ENCODE measurements at regions not wholly inside any gene's neighbourhood (a gene's known extent, or its start where the extent isn't known, plus 50 kb on each side); places are given as distances from the start of the nearest gene placed in this dataset.

GRCh38 chr2:22626621-22627020, 758.4 kb upstream of the KLHL29 start:
- H3K27me3 ChIP-seq (ENCODE audit: control insufficient read depth, insufficient read depth, low read length): no peaks in the 10 kb centered on the region
- peaks cover 8% of the 10 kb centered on the region for H3K4me1 ChIP-seq (ENCODE audit: control insufficient read depth, insufficient read depth, low read length)
- no peak overlapping the region for H3K27ac ChIP-seq (ENCODE audit: low read depth, low read length)
- no peak overlapping the region for H3K4me3 ChIP-seq (ENCODE audit: low read length)
- no peak overlapping the region for H3K9ac ChIP-seq (ENCODE audit: low read length)
- no peaks in the 10 kb centered on the region for H3K36me3 ChIP-seq (ENCODE audit: control insufficient read depth, insufficient read depth, low read length)

- Histone ChIP-seq H3K9ac (ENCODE audit: low read length) (no peak overlapping the region), H3K27me3 (ENCODE audit: control insufficient read depth, insufficient read depth, low read length) (no peaks in the 10 kb centered on the region)
These were observed 756.8 kb upstream of the KLHL29 start for GRCh38 chr2:22628221-22628620.

GRCh38 chr2:22628906-22629305, 756.1 kb upstream of the KLHL29 start:
- no peak overlapping the region for H3K27ac ChIP-seq (ENCODE audit: low read depth, low read length)
- no peak overlapping the region for H3K9ac ChIP-seq (ENCODE audit: low read length)
- peaks cover 8% of the 10 kb centered on the region for H3K4me1 ChIP-seq (ENCODE audit: control insufficient read depth, insufficient read depth, low read length)
- H3K4me3 ChIP-seq (ENCODE audit: low read length): no peak overlapping the region
- H3K27me3 ChIP-seq (ENCODE audit: control insufficient read depth, insufficient read depth, low read length): no peaks in the 10 kb centered on the region
- H3K36me3 ChIP-seq (ENCODE audit: control insufficient read depth, insufficient read depth, low read length): no peaks in the 10 kb centered on the region

More at GRCh38 chr2:22628221-22628620, 756.8 kb upstream of the KLHL29 start:
- Histone ChIP-seq H3K36me3 (ENCODE audit: control insufficient read depth, insufficient read depth, low read length) (no peaks in the 10 kb centered on the region), H3K4me1 (ENCODE audit: control insufficient read depth, insufficient read depth, low read length) (peaks cover 8% of the 10 kb centered on the region), H3K27ac (ENCODE audit: low read depth, low read length) (no peak overlapping the region), H3K4me3 (ENCODE audit: low read length) (no peak overlapping the region)

- no peak overlapping the region for H3K4me3 ChIP-seq (ENCODE audit: low read length)
- H3K9ac ChIP-seq (ENCODE audit: low read length): no peak overlapping the region
- no peak overlapping the region for H3K27ac ChIP-seq (ENCODE audit: low read depth, low read length)
- no peaks in the 10 kb centered on the region for H3K4me1 ChIP-seq (ENCODE audit: control insufficient read depth, insufficient read depth, low read length)
- no peaks in the 10 kb centered on the region for H3K27me3 ChIP-seq (ENCODE audit: control insufficient read depth, insufficient read depth, low read length)
- no peaks in the 10 kb centered on the region for H3K36me3 ChIP-seq (ENCODE audit: control insufficient read depth, insufficient read depth, low read length)
These were observed 750.8 kb upstream of the KLHL29 start for GRCh38 chr2:22634167-22634566.

GRCh38 chr2:22656426-22656825, 728.6 kb upstream of the KLHL29 start:
- Histone ChIP-seq H3K4me1 (ENCODE audit: control insufficient read depth, insufficient read depth, low read length) (no peaks in the 10 kb centered on the region), H3K36me3 (ENCODE audit: control insufficient read depth, insufficient read depth, low read length) (no peaks in the 10 kb centered on the region), H3K27ac (ENCODE audit: low read depth, low read length) (no peak overlapping the region)

GRCh38 chr2:22673529-22673928, 711.5 kb upstream of the KLHL29 start:
- H3K27ac ChIP-seq (ENCODE audit: low read depth, low read length): no peak overlapping the region
- H3K4me3 ChIP-seq (ENCODE audit: low read length): no peak overlapping the region
- no peaks in the 10 kb centered on the region for H3K36me3 ChIP-seq (ENCODE audit: control insufficient read depth, insufficient read depth, low read length)

More at GRCh38 chr2:22656426-22656825, 728.6 kb upstream of the KLHL29 start:
- Histone ChIP-seq H3K9ac (ENCODE audit: low read length) (no peak overlapping the region), H3K27me3 (ENCODE audit: control insufficient read depth, insufficient read depth, low read length) (no peaks in the 10 kb centered on the region), H3K4me3 (ENCODE audit: low read length) (no peak overlapping the region)

GRCh38 chr2:22683914-22684313, 701.1 kb upstream of the KLHL29 start:
- H3K9ac ChIP-seq (ENCODE audit: low read length): no peak overlapping the region
- H3K27me3 ChIP-seq (ENCODE audit: control insufficient read depth, insufficient read depth, low read length): no peaks in the 10 kb centered on the region
- H3K36me3 ChIP-seq (ENCODE audit: control insufficient read depth, insufficient read depth, low read length): no peaks in the 10 kb centered on the region
- no peak overlapping the region for H3K27ac ChIP-seq (ENCODE audit: low read depth, low read length)
- no peaks in the 10 kb centered on the region for H3K4me1 ChIP-seq (ENCODE audit: control insufficient read depth, insufficient read depth, low read length)
- no peak overlapping the region for H3K4me3 ChIP-seq (ENCODE audit: low read length)

More at GRCh38 chr2:22673529-22673928, 711.5 kb upstream of the KLHL29 start:
- Histone ChIP-seq H3K9ac (ENCODE audit: low read length) (no peak overlapping the region), H3K27me3 (ENCODE audit: control insufficient read depth, insufficient read depth, low read length) (no peaks in the 10 kb centered on the region), H3K4me1 (ENCODE audit: control insufficient read depth, insufficient read depth, low read length) (no peaks in the 10 kb centered on the region)

GRCh38 chr2:22690096-22690495, 694.9 kb upstream of the KLHL29 start:
- Histone ChIP-seq H3K27me3 (ENCODE audit: control insufficient read depth, insufficient read depth, low read length) (no peaks in the 10 kb centered on the region), H3K4me1 (ENCODE audit: control insufficient read depth, insufficient read depth, low read length) (no peaks in the 10 kb centered on the region), H3K4me3 (ENCODE audit: low read length) (no peak overlapping the region), H3K9ac (ENCODE audit: low read length) (no peak overlapping the region), H3K36me3 (ENCODE audit: control insufficient read depth, insufficient read depth, low read length) (no peaks in the 10 kb centered on the region), H3K27ac (ENCODE audit: low read depth, low read length) (no peak overlapping the region)

GRCh38 chr2:22691666-22692065, 693.3 kb upstream of the KLHL29 start:
- H3K4me3 ChIP-seq (ENCODE audit: low read length): no peak overlapping the region
- no peak overlapping the region for H3K27ac ChIP-seq (ENCODE audit: low read depth, low read length)
- H3K36me3 ChIP-seq (ENCODE audit: control insufficient read depth, insufficient read depth, low read length): no peaks in the 10 kb centered on the region
- no peak overlapping the region for H3K9ac ChIP-seq (ENCODE audit: low read length)
- no peaks in the 10 kb centered on the region for H3K27me3 ChIP-seq (ENCODE audit: control insufficient read depth, insufficient read depth, low read length)
- no peaks in the 10 kb centered on the region for H3K4me1 ChIP-seq (ENCODE audit: control insufficient read depth, insufficient read depth, low read length)

- no peaks in the 10 kb centered on the region for H3K36me3 ChIP-seq (ENCODE audit: control insufficient read depth, insufficient read depth, low read length)
- H3K27ac ChIP-seq (ENCODE audit: low read depth, low read length): no peak overlapping the region
- H3K9ac ChIP-seq (ENCODE audit: low read length): no peak overlapping the region
- no peaks in the 10 kb centered on the region for H3K27me3 ChIP-seq (ENCODE audit: control insufficient read depth, insufficient read depth, low read length)
- no peaks in the 10 kb centered on the region for H3K4me1 ChIP-seq (ENCODE audit: control insufficient read depth, insufficient read depth, low read length)
- no peak overlapping the region for H3K4me3 ChIP-seq (ENCODE audit: low read length)
These were observed 692.2 kb upstream of the KLHL29 start for GRCh38 chr2:22692746-22693145.

- no peaks in the 10 kb centered on the region for H3K4me1 ChIP-seq (ENCODE audit: control insufficient read depth, insufficient read depth, low read length)
- H3K9ac ChIP-seq (ENCODE audit: low read length): no peak overlapping the region
- no peaks in the 10 kb centered on the region for H3K36me3 ChIP-seq (ENCODE audit: control insufficient read depth, insufficient read depth, low read length)
- no peak overlapping the region for H3K4me3 ChIP-seq (ENCODE audit: low read length)
- H3K27me3 ChIP-seq (ENCODE audit: control insufficient read depth, insufficient read depth, low read length): no peaks in the 10 kb centered on the region
- no peak overlapping the region for H3K27ac ChIP-seq (ENCODE audit: low read depth, low read length)
These were observed 690.7 kb upstream of the KLHL29 start for GRCh38 chr2:22694300-22694699.

GRCh38 chr2:22694856-22695255, 690.1 kb upstream of the KLHL29 start:
- H3K4me1 ChIP-seq (ENCODE audit: control insufficient read depth, insufficient read depth, low read length): no peaks in the 10 kb centered on the region
- no peaks in the 10 kb centered on the region for H3K36me3 ChIP-seq (ENCODE audit: control insufficient read depth, insufficient read depth, low read length)
- H3K27ac ChIP-seq (ENCODE audit: low read depth, low read length): no peak overlapping the region
- H3K4me3 ChIP-seq (ENCODE audit: low read length): no peak overlapping the region
- no peaks in the 10 kb centered on the region for H3K27me3 ChIP-seq (ENCODE audit: control insufficient read depth, insufficient read depth, low read length)
- H3K9ac ChIP-seq (ENCODE audit: low read length): no peak overlapping the region

GRCh38 chr2:22697054-22697788, 687.8 kb upstream of the KLHL29 start:
- Histone ChIP-seq H3K4me1 (ENCODE audit: control insufficient read depth, insufficient read depth, low read length) (no peaks in the 10 kb centered on the region), H3K27ac (ENCODE audit: low read depth, low read length) (no peak overlapping the region), H3K36me3 (ENCODE audit: control insufficient read depth, insufficient read depth, low read length) (no peaks in the 10 kb centered on the region), H3K4me3 (ENCODE audit: low read length) (no peak overlapping the region), H3K9ac (ENCODE audit: low read length) (no peak overlapping the region), H3K27me3 (ENCODE audit: control insufficient read depth, insufficient read depth, low read length) (no peaks in the 10 kb centered on the region)

Measured in rectal smooth muscle tissue (tissue), 1 donor.